COLO668 (cell line): ENCODE measurements at regions not wholly inside any gene's neighbourhood (a gene's known extent, or its start where the extent isn't known, plus 50 kb on each side); places are given as distances from the start of the nearest gene placed in this dataset.
"Not testable (repeated sequence)": the region's sequence is repeated elsewhere in the genome, so short reads cannot be mapped to it uniquely, and the experiment has no call there.

Experiments used
- DNase-seq: peaks from one replicate; lab custom pipeline; 2025; ENCODE audit not compliant: unreplicated experiment; lab: John Stamatoyannopoulos, UW

GRCh38 chr14:28382444-28383190 lies 384.0 kb upstream of the FOXG1 start:
- no peak for DNase-seq

- DNase-seq, result no peak
Measured at GRCh38 chr14:28398506-28398905, 368.1 kb upstream of the FOXG1 start.

GRCh38 chr14:28401705-28402104 lies 364.9 kb upstream of the FOXG1 start:
- not testable (repeated sequence) for DNase-seq

GRCh38 chr14:28406196-28406595 lies 360.4 kb upstream of the FOXG1 start:
- no peak for DNase-seq

GRCh38 chr14:28407031-28407825 lies 359.4 kb upstream of the FOXG1 start:
- DNase-seq, result no peak

- DNase-seq, result no peak
Measured at GRCh38 chr14:28407996-28408395, 358.6 kb upstream of the FOXG1 start.

GRCh38 chr14:28412077-28412476 lies 354.5 kb upstream of the FOXG1 start:
- DNase-seq, result no peak

GRCh38 chr14:28426960-28427359 lies 339.6 kb upstream of the FOXG1 start:
- no peak for DNase-seq

- DNase-seq, result no peak
Measured at GRCh38 chr14:28436821-28437220, 329.8 kb upstream of the FOXG1 start.

GRCh38 chr14:28461389-28461788 lies 305.2 kb upstream of the FOXG1 start:
- DNase-seq, result no peak

- no peak for DNase-seq
Measured at GRCh38 chr14:28467611-28468010, 299.0 kb upstream of the FOXG1 start.

GRCh38 chr14:28468191-28469151 lies 298.1 kb upstream of the FOXG1 start:
- no peak for DNase-seq

GRCh38 chr14:28482251-28483040 lies 284.1 kb upstream of the FOXG1 start:
- no peak for DNase-seq

GRCh38 chr14:28483506-28483905 lies 283.1 kb upstream of the FOXG1 start:
- no peak for DNase-seq

- no peak for DNase-seq
Measured at GRCh38 chr14:28488684-28489083, 277.9 kb upstream of the FOXG1 start.

GRCh38 chr14:28493516-28493915 lies 273.1 kb upstream of the FOXG1 start:
- DNase-seq, result no peak

GRCh38 chr14:28494196-28494595 lies 272.4 kb upstream of the FOXG1 start:
- DNase-seq, result no peak

GRCh38 chr14:28496364-28496763 lies 270.2 kb upstream of the FOXG1 start:
- no peak for DNase-seq

GRCh38 chr14:28502517-28502916 lies 264.1 kb upstream of the FOXG1 start:
- DNase-seq, result no peak

- DNase-seq, result no peak
Measured at GRCh38 chr14:28515571-28515970, 251.0 kb upstream of the FOXG1 start.
